Mesenchymal stem cell (in vitro differentiated cells and primary cell): ENCODE measurements at regions not wholly inside any gene's neighbourhood (a gene's known extent, or its start where the extent isn't known, plus 50 kb on each side); places are given as distances from the start of the nearest gene placed in this dataset.
"Not testable (repeated sequence)": the region's sequence is repeated elsewhere in the genome, so short reads cannot be mapped to it uniquely, and the experiment has no call there.

Experiments
- DNase-seq: peaks from one replicate; pipeline ENCODE4 v3.0.0-alpha.2; 2013
- H2AFZ ChIP-seq: one replicate; pipeline ENCODE4 v1.6.1; 2013; ENCODE audit warnings: low read depth, mild to moderate bottlenecking, control low read depth, inconsistent platforms, low read length, moderate library complexity
- H2AK5ac ChIP-seq: 2 replicates; pipeline ENCODE4 v1.6.1; 2013; ENCODE audit warnings: low read length, moderate library complexity, mild to moderate bottlenecking, inconsistent platforms; ENCODE audit not compliant: severe bottlenecking
- H2BK120ac ChIP-seq: one replicate; pipeline ENCODE4 v1.6.1; 2013; ENCODE audit warnings: low read depth, mild to moderate bottlenecking, inconsistent platforms, low read length, moderate library complexity
- H2BK12ac ChIP-seq, 2 experiments: one replicate each; pipeline ENCODE4 v1.6.1; 2013; ENCODE audit warnings: inconsistent platforms in 2 of 2, low read length in 2 of 2, mild to moderate bottlenecking in 2 of 2, moderate library complexity in 2 of 2, control low read depth in 1 of 2
- H2BK15ac ChIP-seq: one replicate; pipeline ENCODE4 v1.6.1; 2013; ENCODE audit warnings: mild to moderate bottlenecking, low read depth, inconsistent platforms; ENCODE audit not compliant: poor library complexity, severe bottlenecking
- H2BK5ac ChIP-seq: 2 replicates; pipeline ENCODE4 v1.6.1; 2013; ENCODE audit warnings: low read depth, mild to moderate bottlenecking, low read length, control low read depth, inconsistent platforms; ENCODE audit not compliant: poor library complexity, severe bottlenecking
- H3K14ac ChIP-seq, 2 experiments: one replicate each; pipeline ENCODE4 v1.6.1; 2013; ENCODE audit warnings: inconsistent platforms in 2 of 2, low read length in 2 of 2, control low read depth in 1 of 2, mild to moderate bottlenecking in 1 of 2, moderate library complexity in 1 of 2
- H3K18ac ChIP-seq, 2 experiments: one replicate each; pipeline ENCODE4 v1.6.1; 2013; ENCODE audit warnings: inconsistent platforms in 2 of 2, low read length in 2 of 2, control low read depth in 1 of 2, low read depth in 1 of 2, mild to moderate bottlenecking in 1 of 2
- H3K23ac ChIP-seq, 2 experiments: one replicate each; pipeline ENCODE4 v1.6.1; 2013; ENCODE audit warnings: inconsistent platforms in 2 of 2, low read length in 2 of 2, mild to moderate bottlenecking in 2 of 2, moderate library complexity in 2 of 2, control low read depth in 1 of 2
- H3K27ac ChIP-seq: 2 replicates; pipeline ENCODE4 v1.5.1; 2013; ENCODE audit warnings: mild to moderate bottlenecking, moderate library complexity, low read length, control low read depth, inconsistent platforms; ENCODE audit not compliant: poor library complexity, severe bottlenecking
- H3K27me3 ChIP-seq, 2 experiments: 2 replicates each; pipeline versions ENCODE4 v1.6.1 to v1.7.0; 2013; ENCODE audit warnings: low read length in 2 of 2, mild to moderate bottlenecking in 2 of 2, moderate library complexity in 2 of 2, control low read depth in 1 of 2, inconsistent platforms in 1 of 2; ENCODE audit not compliant: control insufficient read depth in 1 of 2, insufficient read depth in 1 of 2
- H3K36me3 ChIP-seq, 2 experiments: 2 replicates each; pipeline versions ENCODE4 v1.6.1 to v1.7.0; 2013; ENCODE audit warnings: low read length in 2 of 2, control low read depth in 1 of 2, inconsistent platforms in 1 of 2, low read depth in 1 of 2, mild to moderate bottlenecking in 1 of 2; ENCODE audit not compliant: insufficient read depth in 2 of 2, control insufficient read depth in 1 of 2
- H3K4ac ChIP-seq, 2 experiments: one replicate each; pipeline ENCODE4 v1.6.1; 2013; ENCODE audit warnings: inconsistent platforms in 2 of 2, low read length in 2 of 2, mild to moderate bottlenecking in 2 of 2, moderate library complexity in 2 of 2, control low read depth in 1 of 2, low read depth in 1 of 2
- H3K4me1 ChIP-seq: 2 replicates; pipeline ENCODE4 v1.6.1; 2013; ENCODE audit warnings: low read depth, low read length, control low read depth; ENCODE audit not compliant: control insufficient read depth, insufficient read depth
- H3K4me2 ChIP-seq: 2 replicates; pipeline ENCODE4 v1.6.1; 2013; ENCODE audit warnings: low read length, mild to moderate bottlenecking, inconsistent platforms; ENCODE audit not compliant: poor library complexity, severe bottlenecking
- H3K4me3 ChIP-seq, 2 experiments: 2 replicates each; pipeline versions ENCODE4 v1.5.1 to v1.7.0; 2013; ENCODE audit warnings: low read length in 2 of 2, mild to moderate bottlenecking in 2 of 2, control low read depth in 1 of 2, low read depth in 1 of 2; ENCODE audit not compliant: insufficient read depth in 1 of 2
- H3K79me1 ChIP-seq: replicated peaks from 2 replicates; pipeline ENCODE4 v1.6.1; 2013; ENCODE audit warnings: mild to moderate bottlenecking, control low read depth, low read length, inconsistent platforms; ENCODE audit not compliant: poor library complexity, severe bottlenecking
- H3K9ac ChIP-seq: 2 replicates; pipeline ENCODE4 v1.7.0; 2013; ENCODE audit warnings: mild to moderate bottlenecking, low read length, moderate library complexity
- H3K9me3 ChIP-seq: 2 replicates; pipeline ENCODE4 v1.7.0; 2013; ENCODE audit warnings: mild to moderate bottlenecking, low read length; ENCODE audit not compliant: control insufficient read depth
- H4K8ac ChIP-seq: one replicate; pipeline ENCODE4 v1.6.1; 2013; ENCODE audit warnings: inconsistent platforms, mild to moderate bottlenecking, low read length, moderate library complexity
- H4K91ac ChIP-seq: one replicate; pipeline ENCODE4 v1.6.1; 2013; ENCODE audit warnings: mild to moderate bottlenecking, low read length, inconsistent platforms
- WGBS: methylation state at CpG from one replicate; pipeline ENCODE4 v1.1.7; 2013; ENCODE audit warnings: mixed read lengths; 5-methylcytosine and 5-hydroxymethylcytosine counted together

DNA sequence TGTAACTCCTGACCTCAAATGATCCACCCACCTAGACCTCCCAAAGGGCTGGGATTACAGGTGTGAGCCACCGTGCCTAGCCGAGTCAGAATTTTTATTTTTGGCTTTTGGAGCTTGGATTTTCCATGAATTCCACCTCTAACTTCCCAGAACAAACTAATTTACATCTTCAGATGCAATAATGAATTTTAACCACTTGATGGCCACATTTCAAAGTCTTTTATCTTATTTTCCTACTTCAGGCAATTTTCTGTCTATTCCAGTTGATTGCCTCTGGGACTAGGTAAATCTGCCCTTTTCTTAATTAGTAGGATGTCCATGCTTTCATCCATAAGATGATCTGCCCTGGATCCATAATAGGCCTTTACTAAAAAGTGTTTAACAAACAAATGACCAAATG, 156.4 kb upstream of the ANKFN1 start:
- H3K4me2 ChIP-seq = no peak overlapping the region

DNA sequence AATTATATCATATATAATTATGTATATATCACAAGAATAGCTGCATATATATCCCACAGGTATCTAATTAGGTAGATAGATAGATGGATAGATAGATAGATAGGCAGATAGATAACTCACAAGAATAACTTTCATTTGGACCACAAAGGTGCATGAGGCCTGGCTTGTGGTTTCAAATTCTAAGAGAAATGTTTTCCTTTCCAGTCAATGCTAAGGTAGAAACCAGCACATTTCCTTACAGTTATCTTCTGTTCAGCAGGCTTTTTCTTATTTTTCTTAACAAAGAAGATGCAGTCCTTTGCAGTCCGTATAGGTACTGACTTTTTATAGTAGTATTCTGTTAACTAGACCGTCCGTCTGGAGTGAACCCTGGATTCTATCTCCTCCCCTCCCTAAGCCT, 152.9 kb upstream of the ANKFN1 start:
- Histone ChIP-seq H4K91ac (no peak overlapping the region), H3K27ac (no peak overlapping the region), H2BK12ac (no peak overlapping the region), H3K36me3 (no peaks in the 10 kb centered on the region), H2BK15ac (no peak overlapping the region), H3K4me3 (no peak overlapping the region), H3K79me1 (no peaks in the 10 kb centered on the region), H3K9me3 (peaks cover 8% of the 10 kb centered on the region), H3K23ac (no peak overlapping the region), H2AFZ (no peak overlapping the region), H3K4me1 (no peaks in the 10 kb centered on the region), H3K4ac (no peak overlapping the region), H2BK5ac (no peak overlapping the region), H2BK120ac (no peak overlapping the region), H3K14ac (no peak overlapping the region), H3K18ac (no peak overlapping the region), H3K9ac (no peak overlapping the region), H2AK5ac (no peak overlapping the region), H3K27me3 (no peaks in the 10 kb centered on the region), H3K4me2 (no peak overlapping the region), H4K8ac (no peak overlapping the region)
- no peak for DNase-seq
- WGBS = 90% methylated on average over 3 of the region's 3 CpGs

More for the DNA sequence above, 156.4 kb upstream of the ANKFN1 start:
- no peak overlapping the region for H3K9ac ChIP-seq
- H3K4me1 ChIP-seq = no peaks in the 10 kb centered on the region
- DNase-seq = no peak
- H3K14ac ChIP-seq = no peak overlapping the region
- H3K23ac ChIP-seq = no peak overlapping the region
- H4K91ac ChIP-seq = no peak overlapping the region
- no peaks in the 10 kb centered on the region for H3K36me3 ChIP-seq
- H2BK5ac ChIP-seq = no peak overlapping the region
- no peaks in the 10 kb centered on the region for H3K27me3 ChIP-seq
- no peak overlapping the region for H3K18ac ChIP-seq
- H3K9me3 ChIP-seq = peaks cover 6% of the 10 kb centered on the region
- no peak overlapping the region for H2AFZ ChIP-seq
- no peaks in the 10 kb centered on the region for H3K79me1 ChIP-seq
- H3K4ac ChIP-seq = no peak overlapping the region
- H2AK5ac ChIP-seq = no peak overlapping the region
- H4K8ac ChIP-seq = no peak overlapping the region
- H2BK12ac ChIP-seq = no peak overlapping the region
- no peak overlapping the region for H3K27ac ChIP-seq
- 84% methylated on average over 2 of the region's 2 CpGs for WGBS
- H2BK15ac ChIP-seq = no peak overlapping the region
- H2BK120ac ChIP-seq = no peak overlapping the region
- no peak overlapping the region for H3K4me3 ChIP-seq

DNA sequence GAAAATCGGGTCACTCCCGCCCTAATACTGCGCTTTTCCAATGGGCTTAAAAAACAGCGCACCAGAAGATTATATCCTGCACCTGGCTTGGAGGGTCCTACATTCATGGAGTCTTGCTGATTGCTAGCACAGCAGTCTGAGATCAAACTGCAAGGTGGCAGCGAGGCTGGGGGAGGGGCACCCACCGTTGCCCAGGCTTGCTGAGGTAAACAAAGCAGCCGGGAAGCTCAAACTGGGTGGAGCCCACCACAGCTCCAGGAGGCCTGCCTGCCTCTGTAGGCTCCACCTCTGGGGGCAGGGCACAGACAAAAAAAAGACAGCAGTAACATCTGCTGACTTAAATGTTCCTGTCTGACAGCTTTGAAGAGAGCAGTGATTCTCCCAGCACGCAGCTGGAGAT, 150.6 kb upstream of the ANKFN1 start:
- H4K8ac ChIP-seq, H2AK5ac ChIP-seq, H3K18ac ChIP-seq, DNase-seq, H3K9me3 ChIP-seq, H3K14ac ChIP-seq, H3K27me3 ChIP-seq, H2BK12ac ChIP-seq, H2AFZ ChIP-seq, H3K79me1 ChIP-seq, H3K4me3 ChIP-seq, H3K4me1 ChIP-seq, H2BK120ac ChIP-seq, H3K4me2 ChIP-seq, H4K91ac ChIP-seq, H3K27ac ChIP-seq, H3K23ac ChIP-seq, H3K4ac ChIP-seq, H3K36me3 ChIP-seq, H2BK15ac ChIP-seq, H3K9ac ChIP-seq, H2BK5ac ChIP-seq: not testable (repeated sequence)
- WGBS = 78% methylated on average over 8 of the region's 8 CpGs

GRCh38 chr17:56009795-56010651, 143.3 kb upstream of the ANKFN1 start:
- no peaks in the 10 kb centered on the region for H3K27me3 ChIP-seq
- no peak overlapping the region for H2BK120ac ChIP-seq

More at GRCh38 chr17:56009795-56010651, 143.3 kb upstream of the ANKFN1 start:
- no peak overlapping the region for H3K4me2 ChIP-seq
- H3K18ac ChIP-seq = no peak overlapping the region
- no peak overlapping the region for H2BK5ac ChIP-seq
- H3K79me1 ChIP-seq = no peaks in the 10 kb centered on the region
- WGBS = 45% methylated on average over 4 of the region's 5 CpGs
- H3K4me1 ChIP-seq = no peaks in the 10 kb centered on the region
- H3K9ac ChIP-seq = no peak overlapping the region
- no peak overlapping the region for H3K23ac ChIP-seq
- H4K8ac ChIP-seq = no peak overlapping the region
- H2BK12ac ChIP-seq = no peak overlapping the region
- no peak overlapping the region for H3K14ac ChIP-seq
- no peak overlapping the region for H3K4me3 ChIP-seq
- H4K91ac ChIP-seq = no peak overlapping the region
- H3K9me3 ChIP-seq = peaks cover 5% of the 10 kb centered on the region
- H2AFZ ChIP-seq = no peak overlapping the region
- no peak overlapping the region for H3K4ac ChIP-seq
- H3K36me3 ChIP-seq = no peaks in the 10 kb centered on the region
- H2BK15ac ChIP-seq = no peak overlapping the region
- no peak overlapping the region for H2AK5ac ChIP-seq
- H3K27ac ChIP-seq = no peak overlapping the region
- no peak for DNase-seq
